GM06990 (cell line): ENCODE measurements at regions not wholly inside any gene's neighbourhood (a gene's known extent, or its start where the extent isn't known, plus 50 kb on each side); places are given as distances from the start of the nearest gene placed in this dataset.

Experiments used
- DNase-seq: peaks from one replicate; pipeline ENCODE4 v3.0.0-alpha.2; 2011; ENCODE audit not compliant: insufficient read length; ENCODE audit errors: extremely low read depth
- H3K27me3 ChIP-seq: replicated peaks from 2 replicates; pipeline ENCODE4 v1.6.0; 2011; ENCODE audit warnings: low read length; ENCODE audit not compliant: control insufficient read depth, insufficient read depth
- H3K36me3 ChIP-seq: 2 replicates; pipeline ENCODE4 v1.5.1; 2011; ENCODE audit warnings: low read length; ENCODE audit not compliant: control insufficient read depth, insufficient read depth
- H3K4me3 ChIP-seq: replicated peaks from 2 replicates; pipeline ENCODE4 v1.5.1; 2011; ENCODE audit warnings: low read depth, mild to moderate bottlenecking, control low read depth, low read length
- TF ChIP-seq, protein P1 (sequence below): IDR thresholded peaks from 2 replicates; pipeline ENCODE4 v1.5.1; 2011; ENCODE audit warnings: low read length, control low read depth, mild to moderate bottlenecking, inconsistent platforms; ENCODE audit not compliant: insufficient read depth, poor library complexity, severe bottlenecking

DNA sequence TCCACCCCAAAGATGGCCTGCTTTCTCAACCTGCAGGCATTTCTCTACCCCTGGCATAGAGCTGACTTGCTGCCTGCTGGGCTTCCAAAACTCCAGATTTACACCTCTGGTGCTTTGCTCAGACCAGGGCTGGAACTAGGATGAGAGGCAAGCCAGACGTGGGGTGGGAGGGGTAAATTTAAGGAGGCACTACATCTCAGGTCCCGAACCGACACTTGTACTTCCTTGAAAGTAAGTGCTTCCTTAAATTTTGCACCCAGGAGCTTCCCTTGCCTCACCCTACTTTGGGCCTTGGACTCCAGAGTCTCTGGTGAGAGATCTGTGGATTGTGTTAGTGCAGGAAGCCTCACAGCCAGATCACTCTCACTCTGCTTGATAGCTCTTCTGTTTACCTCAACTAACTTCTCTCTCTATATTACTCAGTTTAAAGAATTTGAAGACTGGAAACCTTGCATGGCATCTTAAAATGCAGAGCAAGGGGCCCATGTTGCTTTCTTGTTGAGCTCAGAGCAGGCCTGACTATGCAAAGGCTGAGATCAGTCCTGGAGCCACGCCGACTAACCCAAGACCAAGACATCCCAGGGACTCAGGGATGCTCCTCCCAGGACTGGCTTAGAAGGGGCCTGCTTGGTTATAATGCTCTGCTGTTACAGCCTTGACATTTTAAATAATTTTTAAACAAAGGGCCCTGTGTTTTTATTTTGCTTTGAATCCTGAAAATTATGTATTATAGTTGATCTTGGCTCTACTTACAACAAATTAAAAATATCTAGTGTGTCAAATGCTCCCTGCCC lies 145.0 kb upstream of the LEF1 start:
- Histone ChIP-seq H3K4me3 (no peak overlapping the region), H3K36me3 (no peaks in the 10 kb centered on the region)
- TF ChIP-seq, protein P1, sequence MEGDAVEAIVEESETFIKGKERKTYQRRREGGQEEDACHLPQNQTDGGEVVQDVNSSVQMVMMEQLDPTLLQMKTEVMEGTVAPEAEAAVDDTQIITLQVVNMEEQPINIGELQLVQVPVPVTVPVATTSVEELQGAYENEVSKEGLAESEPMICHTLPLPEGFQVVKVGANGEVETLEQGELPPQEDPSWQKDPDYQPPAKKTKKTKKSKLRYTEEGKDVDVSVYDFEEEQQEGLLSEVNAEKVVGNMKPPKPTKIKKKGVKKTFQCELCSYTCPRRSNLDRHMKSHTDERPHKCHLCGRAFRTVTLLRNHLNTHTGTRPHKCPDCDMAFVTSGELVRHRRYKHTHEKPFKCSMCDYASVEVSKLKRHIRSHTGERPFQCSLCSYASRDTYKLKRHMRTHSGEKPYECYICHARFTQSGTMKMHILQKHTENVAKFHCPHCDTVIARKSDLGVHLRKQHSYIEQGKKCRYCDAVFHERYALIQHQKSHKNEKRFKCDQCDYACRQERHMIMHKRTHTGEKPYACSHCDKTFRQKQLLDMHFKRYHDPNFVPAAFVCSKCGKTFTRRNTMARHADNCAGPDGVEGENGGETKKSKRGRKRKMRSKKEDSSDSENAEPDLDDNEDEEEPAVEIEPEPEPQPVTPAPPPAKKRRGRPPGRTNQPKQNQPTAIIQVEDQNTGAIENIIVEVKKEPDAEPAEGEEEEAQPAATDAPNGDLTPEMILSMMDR = no peak

GRCh38 chr4:108311313-108311712 lies 142.6 kb upstream of the LEF1 start:
- Histone ChIP-seq H3K27me3 (no peaks in the 10 kb centered on the region; the same call in 1 of the 2 replicates), H3K4me3 (no peak overlapping the region), H3K36me3 (no peaks in the 10 kb centered on the region)
- no peak for DNase-seq
- TF ChIP-seq, protein P1 = no peak

More for the DNA sequence above, 145.0 kb upstream of the LEF1 start:
- H3K27me3 ChIP-seq = no peaks in the 10 kb centered on the region; the same call in 1 of the 2 replicates
- no peak for DNase-seq

DNA sequence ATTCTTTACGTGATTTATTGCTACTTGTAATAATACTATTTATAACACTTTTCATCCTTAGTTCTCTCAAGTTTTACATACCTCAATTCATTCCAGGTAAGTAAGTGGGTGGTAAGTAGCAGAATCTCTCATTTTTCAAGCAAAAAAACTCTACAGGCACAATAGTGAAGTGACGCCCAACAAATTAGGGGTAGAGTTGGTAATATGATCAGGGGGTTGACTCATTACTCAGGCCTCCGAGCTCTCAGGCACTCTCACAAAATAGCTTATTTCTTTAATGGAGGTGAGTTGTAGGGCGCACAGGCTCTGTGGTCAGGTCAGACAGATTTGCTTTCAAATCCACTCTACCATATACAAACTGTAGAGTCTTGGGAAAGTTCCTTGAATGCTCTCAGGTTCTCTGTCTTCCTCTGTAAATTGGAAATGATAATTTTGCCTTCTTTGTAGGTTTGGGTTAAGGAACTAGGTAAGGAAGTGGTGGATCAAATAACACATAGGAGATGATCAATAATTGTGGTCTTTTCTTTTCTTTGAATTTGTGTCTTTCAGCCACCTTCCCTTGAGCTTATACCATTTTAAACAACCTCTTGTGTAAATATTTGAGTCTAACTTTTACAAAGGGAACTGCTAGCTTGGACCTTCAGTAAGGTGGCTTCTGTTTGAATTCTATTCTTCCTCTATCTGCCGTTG lies 134.9 kb upstream of the LEF1 start:
- H3K27me3 ChIP-seq = no peaks in the 10 kb centered on the region
- TF ChIP-seq, protein P1 = no peak
- H3K4me3 ChIP-seq = no peak overlapping the region
- DNase-seq = no peak
- no peaks in the 10 kb centered on the region for H3K36me3 ChIP-seq

DNA sequence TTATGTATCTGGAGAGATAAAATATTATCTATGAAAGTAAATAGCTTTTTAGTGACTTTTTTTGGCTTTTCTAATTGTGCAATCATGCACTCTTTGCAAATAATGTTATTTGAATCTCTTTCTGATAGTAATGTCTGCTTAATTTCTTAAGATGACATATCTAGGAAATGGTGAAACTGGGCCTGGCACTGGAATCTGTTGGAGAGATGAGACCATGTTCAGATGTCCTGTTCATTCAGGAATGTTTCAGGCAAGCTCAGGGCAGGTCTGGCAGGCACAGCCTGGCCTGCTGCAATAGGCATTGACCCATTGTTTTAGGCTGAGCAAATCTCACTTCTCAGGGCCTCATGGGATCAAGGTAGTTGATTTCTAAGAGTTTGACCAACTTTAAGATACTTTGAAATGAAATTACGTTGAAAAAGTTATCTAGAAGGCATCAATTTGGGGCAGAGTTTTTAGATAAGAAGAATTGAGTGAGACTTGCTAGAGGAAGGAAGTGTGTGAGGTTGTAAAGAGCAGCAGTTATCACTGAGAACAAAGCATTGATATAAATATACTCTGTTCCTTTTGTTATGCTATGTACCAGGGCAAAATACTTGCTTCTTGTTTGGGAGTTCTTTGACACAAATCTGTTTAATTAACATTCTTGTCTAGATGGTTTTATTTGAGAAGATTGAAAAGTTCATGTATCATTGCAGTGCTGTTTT lies 133.0 kb upstream of the LEF1 start:
- TF ChIP-seq, protein P1 = no peak
- no peak for DNase-seq
- no peaks in the 10 kb centered on the region for H3K27me3 ChIP-seq
- H3K36me3 ChIP-seq = no peaks in the 10 kb centered on the region
- H3K4me3 ChIP-seq = no peak overlapping the region

DNA sequence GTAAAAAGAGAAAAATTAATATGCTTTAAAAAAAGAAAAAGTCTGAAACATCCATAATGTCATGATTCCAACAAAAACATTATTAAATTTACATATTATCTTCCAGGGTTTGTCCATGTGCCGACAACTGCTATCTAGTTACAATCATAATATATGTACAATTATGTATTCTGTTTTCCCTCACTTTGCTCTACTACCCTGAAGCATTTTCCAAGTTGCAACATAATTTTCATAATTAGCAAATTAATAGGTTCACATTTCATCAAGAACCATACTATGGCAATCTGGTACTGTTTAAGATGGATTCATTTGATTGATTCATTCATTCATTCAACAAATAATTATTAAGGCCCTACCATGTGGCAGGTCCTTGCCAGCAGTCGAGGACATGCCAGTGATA lies 128.9 kb upstream of the LEF1 start:
- TF ChIP-seq, protein P1 = no peak
- no peaks in the 10 kb centered on the region for H3K36me3 ChIP-seq
- no peaks in the 10 kb centered on the region for H3K27me3 ChIP-seq
- no peak for DNase-seq
- H3K4me3 ChIP-seq = no peak overlapping the region
